Endothelial cell of umbilical vein (primary cell): ENCODE measurements at regions not wholly inside any gene's neighbourhood (a gene's known extent, or its start where the extent isn't known, plus 50 kb on each side); places are given as distances from the start of the nearest gene placed in this dataset.

Source experiments
- BruUV-seq: library from RNA; stranded (reverse); fragments of 400-500 nt; replicated peaks from 2 replicates; lab custom pipeline; 2021; lab: Mats Ljungman, UMichigan
- CTCF ChIA-PET: fragments of 300-600, 350-600 bp; sonication (Branson Sonifier 250); formaldehyde crosslinking; loops from one replicate; lab custom pipeline; 2021; ENCODE audit warnings: antibody characterized with exemption, inconsistent platforms; lab: Charles Lee
- POLR2A ChIA-PET: fragments of 300-600, 350-600 bp; sonication (Branson Sonifier 250); formaldehyde crosslinking; loops from one replicate; lab custom pipeline; 2021; ENCODE audit warnings: antibody characterized with exemption, inconsistent platforms; lab: Charles Lee
- DNase-seq: peaks from one replicate; pipeline ENCODE4 v3.0.0-alpha.2; 2011; ENCODE audit warnings: low read depth, low spot score
- FAIRE-seq: peaks from 2 replicates; lab custom pipeline; 2011; peaks lifted over from hg19 to GRCh38; lab: Jason Lieb, UNC
- H2AFZ ChIP-seq: 2 replicates; pipeline ENCODE4 v1.6.0; 2012; ENCODE audit warnings: low read depth, low read length, control low read depth, inconsistent platforms
- H3K27ac ChIP-seq: 2 replicates; pipeline ENCODE4 v1.5.1; 2011; ENCODE audit warnings: low read depth, mild to moderate bottlenecking, control low read depth, low read length, moderate library complexity; ENCODE audit not compliant: insufficient read depth
- H3K27me3 ChIP-seq, 2 experiments: 2 replicates each; pipeline versions ENCODE4 v1.6.0 to v1.6.1; 2011; ENCODE audit warnings: low read length in 2 of 2, mixed read lengths in 1 of 2; ENCODE audit not compliant: control insufficient read depth in 2 of 2, insufficient read depth in 2 of 2
- H3K36me3 ChIP-seq, 2 experiments: 2 replicates in 1 of 2; 3 replicates in 1 of 2; pipeline ENCODE4 v1.5.1; 2011; ENCODE audit warnings: low read length in 2 of 2, mild to moderate bottlenecking in 1 of 2, moderate library complexity in 1 of 2; ENCODE audit not compliant: control insufficient read depth in 2 of 2, insufficient read depth in 2 of 2; ENCODE audit errors: extremely low read depth in 1 of 2
- H3K4me1 ChIP-seq: 3 replicates; pipeline ENCODE4 v1.5.1; 2011; ENCODE audit warnings: mild to moderate bottlenecking, low read length; ENCODE audit not compliant: control insufficient read depth, insufficient read depth; ENCODE audit errors: extremely low read depth
- H3K4me2 ChIP-seq: 2 replicates; pipeline ENCODE4 v1.6.1; 2011; ENCODE audit warnings: low read length, control low read depth, mixed read lengths; ENCODE audit not compliant: insufficient read depth
- H3K4me3 ChIP-seq, 3 experiments: fragments of 200-600 bp in 1 of 3; sonication (generic), shearing (Covaris generic) in 1 of 3; replicated peaks in 1 of 3; 2 replicates each; pipeline ENCODE4 v1.5.1; 2011 to 2016; ENCODE audit warnings: control low read depth in 3 of 3, low read length in 3 of 3, mild to moderate bottlenecking in 2 of 3, inconsistent platforms in 1 of 3, low read depth in 1 of 3, moderate library complexity in 1 of 3; ENCODE audit not compliant: insufficient read depth in 1 of 3
- H3K79me2 ChIP-seq: 2 replicates; pipeline ENCODE4 v1.6.0; 2012; ENCODE audit warnings: low read length, inconsistent platforms; ENCODE audit not compliant: control insufficient read depth, insufficient read depth
- H3K9ac ChIP-seq: replicated peaks from 2 replicates; pipeline ENCODE3; 2011; ENCODE audit warnings: low read length, control low read depth; ENCODE audit not compliant: insufficient read depth; ENCODE audit errors: extremely low read depth
- H3K9me1 ChIP-seq: replicated peaks from 3 replicates; pipeline ENCODE4 v1.6.0; 2011; ENCODE audit warnings: mild to moderate bottlenecking, low read length; ENCODE audit not compliant: control insufficient read depth, insufficient read depth; ENCODE audit errors: extremely low read depth
- H3K9me3 ChIP-seq: replicated peaks from 2 replicates; pipeline ENCODE4 v1.5.1; 2012; ENCODE audit warnings: low read length, inconsistent platforms; ENCODE audit not compliant: control insufficient read depth, insufficient read depth
- H4K20me1 ChIP-seq: replicated peaks from 2 replicates; pipeline ENCODE3; 2011; ENCODE audit warnings: mild to moderate bottlenecking, low read length; ENCODE audit not compliant: control insufficient read depth, insufficient read depth; ENCODE audit errors: extremely low read depth
- EZH2 ChIP-seq: IDR thresholded peaks from 2 replicates; pipeline ENCODE4 v1.6.1; 2012; ENCODE audit warnings: borderline replicate concordance, low read depth, mild to moderate bottlenecking, moderate library complexity, low read length, inconsistent platforms; ENCODE audit not compliant: severe bottlenecking
- FOS ChIP-seq: IDR thresholded peaks from 2 replicates; pipeline ENCODE4 v1.6.1; 2011; ENCODE audit warnings: mild to moderate bottlenecking, low read length, moderate library complexity, borderline replicate concordance; ENCODE audit not compliant: insufficient read depth
- GATA2 ChIP-seq: IDR thresholded peaks from 2 replicates; pipeline ENCODE4 v1.7.0; 2011; ENCODE audit warnings: low read depth, mild to moderate bottlenecking, moderate library complexity, mixed read lengths, low read length; ENCODE audit not compliant: insufficient read length, insufficient read depth
- JUN ChIP-seq: IDR thresholded peaks from 2 replicates; pipeline ENCODE4 v1.6.1; 2011; ENCODE audit warnings: borderline replicate concordance, low read depth; ENCODE audit not compliant: insufficient read length, insufficient read depth
- MYC ChIP-seq: IDR thresholded peaks from one replicate; pipeline ENCODE4 v1.6.1; 2011; ENCODE audit warnings: mild to moderate bottlenecking, low read depth, low read length
- POLR2A ChIP-seq: IDR thresholded peaks from 2 replicates; pipeline ENCODE4 v1.6.1; 2012; ENCODE audit warnings: low read depth, mild to moderate bottlenecking, control low read depth, low read length
- POLR2AphosphoS5 ChIP-seq: IDR thresholded peaks from 2 replicates; pipeline ENCODE4 v1.6.1; 2012; ENCODE audit warnings: low read depth, mild to moderate bottlenecking, control low read depth, low read length, moderate library complexity; ENCODE audit not compliant: insufficient read depth
- dilution Hi-C: fragments of 300-500 bp; cut with MboI; formaldehyde crosslinking; loops from one replicate; pipeline ENCODE4 v1.15.0; 2019; ENCODE audit warnings: low sequenced_read_pairs; ENCODE audit not compliant: extremely low pct_ligation_motif_present
- intact Hi-C: fragments of 100-400 bp; cut with micrococcal nuclease; formaldehyde crosslinking; loops from one replicate; pipeline ENCODE4 v1.10.0; 2022
- TF ChIP-seq, protein P1 (sequence below), 2 donors: IDR thresholded peaks; 1 replicate in 1 of 2; 2 replicates in 1 of 2; pipeline ENCODE4 v1.5.1; 2011; ENCODE audit warnings: low read length in 2 of 2, mild to moderate bottlenecking in 2 of 2, moderate library complexity in 2 of 2, control low read depth in 1 of 2, inconsistent platforms in 1 of 2, low read depth in 1 of 2; ENCODE audit not compliant: insufficient read depth in 1 of 2; ENCODE audit errors: extremely low read depth in 1 of 2
- TF ChIP-seq, protein P2 (sequence below): IDR thresholded peaks from 2 replicates; pipeline ENCODE4 v1.6.1; 2011; ENCODE audit not compliant: insufficient read depth, insufficient read length

DNA sequence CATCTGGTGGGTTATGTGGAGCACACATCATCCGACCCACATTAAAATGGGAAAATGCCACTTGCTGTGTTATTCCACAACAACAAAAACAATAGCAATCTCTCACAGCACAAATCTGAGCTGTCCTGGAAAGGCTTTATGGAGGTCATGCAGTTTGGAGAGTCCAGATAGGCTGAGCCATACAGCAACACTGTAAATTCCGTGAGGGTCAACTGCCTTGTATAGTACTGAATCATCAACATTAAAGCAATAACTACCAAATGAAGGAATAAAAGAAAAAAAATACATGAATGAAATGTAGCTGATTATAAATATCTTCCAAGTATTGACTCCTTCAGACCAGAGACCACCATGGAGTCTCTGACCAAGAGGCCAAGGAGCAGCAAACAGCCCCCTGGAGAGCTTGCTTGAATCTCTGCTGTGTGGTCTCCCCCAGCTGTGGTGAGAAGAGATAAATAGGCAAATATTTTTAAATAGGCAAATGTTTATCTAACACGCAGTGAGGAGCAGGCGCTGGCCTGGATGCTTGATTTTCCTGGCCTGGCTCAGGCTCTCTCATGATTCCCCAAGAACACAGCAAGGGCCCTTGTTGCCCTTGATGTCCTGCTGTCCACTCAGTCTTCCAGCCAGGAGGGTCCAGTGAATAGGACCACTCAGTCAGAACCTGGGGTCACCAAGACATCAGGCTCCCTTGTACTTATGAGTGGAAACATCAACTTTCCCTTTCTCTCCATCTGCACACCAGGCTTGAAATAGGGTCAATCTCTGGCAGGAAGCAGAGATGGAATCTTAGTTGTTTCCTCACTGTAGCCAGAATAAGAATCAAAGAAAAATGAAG lies 1021.3 kb downstream of the XPNPEP1 start:
- H3K9me3 ChIP-seq: peaks cover 4% of the 10 kb centered on the region
- BruUV-seq: no TSS peak
- H3K79me2 ChIP-seq: no peaks in the 10 kb centered on the region
- FAIRE-seq (no peak), DNase-seq (no peak)
- H2AFZ ChIP-seq: no peak overlapping the region
- H3K4me2 ChIP-seq: no peak overlapping the region
- dilution Hi-C loops: no loop called here
- ChIA-PET CTCF (no interaction called here), POLR2A (no interaction called here)
- no peak overlapping the region for H3K27ac ChIP-seq
- H3K4me3 ChIP-seq: no peak overlapping the region
- H3K4me1 ChIP-seq: no peaks in the 10 kb centered on the region
- no peaks in the 10 kb centered on the region for H3K27me3 ChIP-seq
- no peaks in the 10 kb centered on the region for H4K20me1 ChIP-seq
- intact Hi-C loops: no loop called here
- TF ChIP-seq FOS (no peak), EZH2 (no peak), JUN (no peak), GATA2 (no peak), MYC (no peak), POLR2A (no peak), POLR2AphosphoS5 (no peak)
- TF ChIP-seq, protein P1, sequence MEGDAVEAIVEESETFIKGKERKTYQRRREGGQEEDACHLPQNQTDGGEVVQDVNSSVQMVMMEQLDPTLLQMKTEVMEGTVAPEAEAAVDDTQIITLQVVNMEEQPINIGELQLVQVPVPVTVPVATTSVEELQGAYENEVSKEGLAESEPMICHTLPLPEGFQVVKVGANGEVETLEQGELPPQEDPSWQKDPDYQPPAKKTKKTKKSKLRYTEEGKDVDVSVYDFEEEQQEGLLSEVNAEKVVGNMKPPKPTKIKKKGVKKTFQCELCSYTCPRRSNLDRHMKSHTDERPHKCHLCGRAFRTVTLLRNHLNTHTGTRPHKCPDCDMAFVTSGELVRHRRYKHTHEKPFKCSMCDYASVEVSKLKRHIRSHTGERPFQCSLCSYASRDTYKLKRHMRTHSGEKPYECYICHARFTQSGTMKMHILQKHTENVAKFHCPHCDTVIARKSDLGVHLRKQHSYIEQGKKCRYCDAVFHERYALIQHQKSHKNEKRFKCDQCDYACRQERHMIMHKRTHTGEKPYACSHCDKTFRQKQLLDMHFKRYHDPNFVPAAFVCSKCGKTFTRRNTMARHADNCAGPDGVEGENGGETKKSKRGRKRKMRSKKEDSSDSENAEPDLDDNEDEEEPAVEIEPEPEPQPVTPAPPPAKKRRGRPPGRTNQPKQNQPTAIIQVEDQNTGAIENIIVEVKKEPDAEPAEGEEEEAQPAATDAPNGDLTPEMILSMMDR (IDR thresholded peaks at IDR 0.05; ENCODE audit: extremely low read depth in 1 of 2, insufficient read depth in 1 of 2, low read depth in 1 of 2, low read length in 2 of 2): no peak
- TF ChIP-seq, protein P2, sequence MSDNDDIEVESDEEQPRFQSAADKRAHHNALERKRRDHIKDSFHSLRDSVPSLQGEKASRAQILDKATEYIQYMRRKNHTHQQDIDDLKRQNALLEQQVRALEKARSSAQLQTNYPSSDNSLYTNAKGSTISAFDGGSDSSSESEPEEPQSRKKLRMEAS: no peak
- H3K36me3 ChIP-seq: no peaks in the 10 kb centered on the region
- no peaks in the 10 kb centered on the region for H3K9me1 ChIP-seq
- H3K9ac ChIP-seq: no peak overlapping the region
